ENCODE measurements at regions not wholly inside any gene's neighbourhood (a gene's known extent, or its start where the extent isn't known, plus 50 kb on each side); places are given as distances from the start of the nearest gene placed in this dataset.

DNA sequence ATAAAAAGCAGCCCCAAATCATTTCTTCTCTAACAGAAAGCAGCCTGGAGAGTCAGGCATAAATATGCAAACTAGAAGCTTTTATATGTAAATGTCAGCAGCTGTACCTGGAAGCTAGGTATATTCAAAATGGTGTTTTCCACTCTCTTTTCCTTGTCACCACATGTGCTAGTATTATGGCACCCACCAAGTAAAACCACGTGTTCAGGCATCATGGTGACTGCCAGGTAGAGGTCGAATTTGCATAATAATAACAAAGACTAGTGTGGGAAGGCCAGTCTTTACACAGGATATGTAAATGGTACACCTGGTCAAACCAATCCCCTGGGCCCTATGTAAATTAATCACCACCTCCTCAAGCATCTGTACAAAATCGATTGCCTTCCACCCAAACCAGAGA, 124.0 kb downstream of the MMUT start:
- H3K36me3 ChIP-seq, result no peaks in the 10 kb centered on the region
- H3K4me3 ChIP-seq, result no peak overlapping the region
- H3K9me3 ChIP-seq, result no peaks in the 10 kb centered on the region
- no peak overlapping the region for H3K27ac ChIP-seq
- intact Hi-C loops (cut with DNase I), result no loop called here
- TF ChIP-seq, protein P1, sequence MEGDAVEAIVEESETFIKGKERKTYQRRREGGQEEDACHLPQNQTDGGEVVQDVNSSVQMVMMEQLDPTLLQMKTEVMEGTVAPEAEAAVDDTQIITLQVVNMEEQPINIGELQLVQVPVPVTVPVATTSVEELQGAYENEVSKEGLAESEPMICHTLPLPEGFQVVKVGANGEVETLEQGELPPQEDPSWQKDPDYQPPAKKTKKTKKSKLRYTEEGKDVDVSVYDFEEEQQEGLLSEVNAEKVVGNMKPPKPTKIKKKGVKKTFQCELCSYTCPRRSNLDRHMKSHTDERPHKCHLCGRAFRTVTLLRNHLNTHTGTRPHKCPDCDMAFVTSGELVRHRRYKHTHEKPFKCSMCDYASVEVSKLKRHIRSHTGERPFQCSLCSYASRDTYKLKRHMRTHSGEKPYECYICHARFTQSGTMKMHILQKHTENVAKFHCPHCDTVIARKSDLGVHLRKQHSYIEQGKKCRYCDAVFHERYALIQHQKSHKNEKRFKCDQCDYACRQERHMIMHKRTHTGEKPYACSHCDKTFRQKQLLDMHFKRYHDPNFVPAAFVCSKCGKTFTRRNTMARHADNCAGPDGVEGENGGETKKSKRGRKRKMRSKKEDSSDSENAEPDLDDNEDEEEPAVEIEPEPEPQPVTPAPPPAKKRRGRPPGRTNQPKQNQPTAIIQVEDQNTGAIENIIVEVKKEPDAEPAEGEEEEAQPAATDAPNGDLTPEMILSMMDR (IDR thresholded peaks at IDR 0.05), result no peak
- H3K9ac ChIP-seq (ENCODE audit: low read depth in 2 of 2, low read length in 2 of 2), result no peak overlapping the region
- DNase-seq, result no peak
- no peaks in the 10 kb centered on the region for H3K4me1 ChIP-seq
- no peaks in the 10 kb centered on the region for H3K27me3 ChIP-seq

DNA sequence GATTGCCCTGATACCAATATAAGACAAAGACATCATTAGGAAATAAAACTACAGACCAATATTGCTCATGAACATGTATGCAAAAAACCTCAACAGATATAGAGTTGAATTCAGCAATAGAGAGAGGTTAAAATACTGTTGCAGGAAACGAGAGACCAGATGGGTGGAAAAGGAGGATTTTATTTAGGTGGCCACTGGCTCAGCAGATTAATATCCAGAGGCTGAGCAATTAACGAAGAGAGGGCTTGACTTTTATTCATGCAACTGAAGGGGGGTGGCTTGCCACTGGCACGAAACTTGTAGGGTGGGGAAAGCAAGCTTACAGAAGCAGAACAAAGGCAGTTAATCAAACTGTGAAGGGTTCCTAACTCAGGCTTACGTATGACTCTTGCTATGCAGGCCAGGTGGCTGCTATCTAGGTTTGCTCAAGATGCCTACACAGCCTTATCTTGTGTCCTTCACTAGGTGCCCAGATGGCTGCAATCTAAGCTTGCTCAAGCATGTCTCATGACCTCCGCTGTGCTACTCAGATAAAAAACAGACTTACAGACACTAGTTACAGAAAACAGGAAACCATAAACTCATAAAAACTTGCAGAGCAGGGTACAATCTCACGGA, 126.4 kb downstream of the MMUT start:
- H3K27ac ChIP-seq, result no peak overlapping the region
- TF ChIP-seq, protein P1 (IDR thresholded peaks at IDR 0.05), result no peak
- H3K36me3 ChIP-seq, result no peaks in the 10 kb centered on the region
- peak; percentile 42 for DNase-seq
- intact Hi-C loops (cut with DNase I), result no loop called here
- H3K9me3 ChIP-seq, result no peaks in the 10 kb centered on the region
- no peaks in the 10 kb centered on the region for H3K27me3 ChIP-seq
- no peak overlapping the region for H3K9ac ChIP-seq (ENCODE audit: low read depth in 2 of 2, low read length in 2 of 2)
- H3K4me1 ChIP-seq, result no peaks in the 10 kb centered on the region
- no peak overlapping the region for H3K4me3 ChIP-seq

DNA sequence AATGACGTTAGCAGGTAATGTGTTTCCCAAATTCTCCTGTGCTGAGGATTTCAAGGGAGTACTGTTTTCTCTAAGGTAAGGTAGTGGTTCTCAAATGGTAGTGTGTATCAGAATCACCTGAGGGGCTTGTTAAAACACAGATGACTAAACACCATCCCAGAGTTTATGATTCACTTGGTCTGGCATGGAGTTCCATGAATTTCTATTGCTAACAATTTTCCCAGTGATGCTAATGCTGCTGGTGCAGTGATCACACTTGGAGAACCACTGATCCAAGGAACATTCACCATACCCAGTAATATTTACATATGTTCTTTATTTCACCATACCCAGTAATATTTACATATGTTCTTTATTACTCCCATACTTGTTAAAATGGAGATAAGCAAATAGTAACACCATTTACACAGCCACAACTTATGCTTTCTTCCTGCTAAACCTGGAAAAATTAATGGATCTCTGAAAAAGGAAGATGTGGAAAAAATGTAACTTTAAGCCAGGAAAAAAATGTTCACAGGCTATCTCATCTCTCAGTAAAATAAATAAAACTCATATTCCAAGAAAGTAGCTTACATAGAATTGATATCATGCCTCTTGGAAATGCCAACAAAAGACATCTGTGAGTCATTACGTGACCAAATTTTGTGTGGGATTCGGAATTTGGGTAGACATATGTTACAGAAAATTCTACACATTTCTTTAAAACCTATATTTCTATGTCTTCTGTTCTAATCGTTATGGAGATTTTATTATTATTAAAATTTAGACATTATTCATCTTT, 129.5 kb downstream of the MMUT start:
- intact Hi-C loops (cut with DNase I), result no loop called here
- H3K36me3 ChIP-seq, result no peaks in the 10 kb centered on the region
- H3K27ac ChIP-seq, result no peak overlapping the region
- no peak overlapping the region for H3K9ac ChIP-seq (ENCODE audit: low read depth in 2 of 2, low read length in 2 of 2)
- H3K27me3 ChIP-seq, result no peaks in the 10 kb centered on the region
- no peak overlapping the region for H3K4me3 ChIP-seq
- no peaks in the 10 kb centered on the region for H3K4me1 ChIP-seq
- no peaks in the 10 kb centered on the region for H3K9me3 ChIP-seq
- TF ChIP-seq, protein P1 (IDR thresholded peaks at IDR 0.05), result no peak
- no peak for DNase-seq

DNA sequence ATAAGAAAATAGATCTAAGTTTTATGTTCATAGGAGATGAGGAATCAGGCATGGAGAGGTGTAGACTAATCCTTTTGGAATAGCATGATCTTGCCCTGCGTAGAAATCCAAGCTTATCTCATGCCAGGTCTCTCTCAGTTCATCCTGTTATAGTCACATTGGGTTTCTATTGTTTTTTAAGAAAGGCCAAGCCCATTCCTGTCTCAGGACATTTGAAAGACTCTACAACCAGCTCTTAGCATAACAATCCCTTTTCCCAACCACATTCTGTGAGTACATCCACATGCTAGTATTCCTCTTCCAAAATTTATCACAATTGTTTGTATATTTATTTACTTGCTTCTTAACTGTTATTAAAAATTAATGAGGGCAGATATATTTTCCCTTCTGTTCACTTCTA, 130.3 kb downstream of the MMUT start:
- Histone ChIP-seq H3K4me3 (no peak overlapping the region), H3K9ac (ENCODE audit: low read depth in 2 of 2, low read length in 2 of 2) (no peak overlapping the region), H3K27me3 (no peaks in the 10 kb centered on the region), H3K27ac (no peak overlapping the region), H3K9me3 (no peaks in the 10 kb centered on the region), H3K4me1 (no peaks in the 10 kb centered on the region), H3K36me3 (no peaks in the 10 kb centered on the region)
- intact Hi-C loops (cut with DNase I), result no loop called here
- no peak for DNase-seq
- TF ChIP-seq, protein P1 (IDR thresholded peaks at IDR 0.05), result no peak

DNA sequence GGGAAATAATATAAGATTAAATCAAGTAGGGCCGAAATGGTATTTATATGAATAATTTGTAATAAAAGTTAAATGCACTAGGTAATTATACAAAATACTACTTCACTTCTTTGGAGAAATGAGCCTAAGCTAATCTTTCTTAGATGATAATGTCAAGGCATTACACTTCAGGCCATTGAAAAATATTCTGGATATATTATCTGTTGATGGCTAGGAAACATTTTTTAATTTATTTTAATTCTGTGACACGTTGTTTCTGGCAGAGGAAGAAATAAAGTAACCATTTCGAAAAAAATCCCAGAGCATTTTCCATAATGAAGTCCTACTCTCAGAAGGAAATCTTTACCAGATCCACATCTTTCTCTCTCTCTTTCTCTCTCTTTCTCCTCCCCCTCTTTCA, 133.9 kb downstream of the MMUT start:
- intact Hi-C loops (cut with DNase I), result no loop called here
- DNase-seq, result no peak
- TF ChIP-seq, protein P1 (IDR thresholded peaks at IDR 0.05), result no peak
- Histone ChIP-seq H3K27ac (no peak overlapping the region), H3K4me1 (no peaks in the 10 kb centered on the region), H3K27me3 (no peaks in the 10 kb centered on the region), H3K36me3 (no peaks in the 10 kb centered on the region), H3K9ac (ENCODE audit: low read depth in 2 of 2, low read length in 2 of 2) (no peak overlapping the region), H3K9me3 (no peaks in the 10 kb centered on the region), H3K4me3 (no peak overlapping the region)

Data from colonic mucosa (tissue), 4 donors.